ENCODE measurements at regions not wholly inside any gene's neighbourhood (a gene's known extent, or its start where the extent isn't known, plus 50 kb on each side); places are given as distances from the start of the nearest gene placed in this dataset.
"Not testable (repeated sequence)": the region's sequence is repeated elsewhere in the genome, so short reads cannot be mapped to it uniquely, and the experiment has no call there.

GRCh38 chr2:51368250-51368649 lies 336.3 kb upstream of the NRXN1 start:
- DNase-seq = no peak

- DNase-seq = no peak
Measured at GRCh38 chr2:51350100-51350499, 318.2 kb upstream of the NRXN1 start.

GRCh38 chr2:51344886-51345285 lies 313.0 kb upstream of the NRXN1 start:
- DNase-seq = no peak

- DNase-seq = no peak
Measured at GRCh38 chr2:51335087-51336058, 303.4 kb upstream of the NRXN1 start.

- DNase-seq = no peak
Measured at GRCh38 chr2:51329512-51329911, 297.6 kb upstream of the NRXN1 start.

GRCh38 chr2:51324051-51324450 lies 292.1 kb upstream of the NRXN1 start:
- DNase-seq = no peak

GRCh38 chr2:51322613-51323012 lies 290.7 kb upstream of the NRXN1 start:
- no peak for DNase-seq

GRCh38 chr2:51304311-51304710 lies 272.4 kb upstream of the NRXN1 start:
- no peak for DNase-seq

- no peak for DNase-seq
Measured at GRCh38 chr2:51301381-51301780, 269.4 kb upstream of the NRXN1 start.

- DNase-seq = no peak
Measured at GRCh38 chr2:51299370-51299769, 267.4 kb upstream of the NRXN1 start.

- no peak for DNase-seq
Measured at GRCh38 chr2:51297488-51297887, 265.6 kb upstream of the NRXN1 start.

GRCh38 chr2:51293566-51294200 lies 261.8 kb upstream of the NRXN1 start:
- no peak for DNase-seq

GRCh38 chr2:51291762-51292551 lies 260.0 kb upstream of the NRXN1 start:
- no peak for DNase-seq

GRCh38 chr2:51290725-51291124 lies 258.8 kb upstream of the NRXN1 start:
- DNase-seq = no peak

- no peak for DNase-seq
Measured at GRCh38 chr2:51289045-51289444, 257.1 kb upstream of the NRXN1 start.

- no peak for DNase-seq
Measured at GRCh38 chr2:51268191-51268590, 236.3 kb upstream of the NRXN1 start.

GRCh38 chr2:51265539-51265938 lies 233.6 kb upstream of the NRXN1 start:
- DNase-seq = no peak

- no peak for DNase-seq
Measured at GRCh38 chr2:51263951-51264350, 232.0 kb upstream of the NRXN1 start.

- DNase-seq = not testable (repeated sequence)
Measured at GRCh38 chr2:51263101-51263500, 231.2 kb upstream of the NRXN1 start.

GRCh38 chr2:51258301-51258700 lies 226.4 kb upstream of the NRXN1 start:
- DNase-seq = no peak

GRCh38 chr2:51256736-51257135 lies 224.8 kb upstream of the NRXN1 start:
- no peak for DNase-seq

GRCh38 chr2:51251356-51251755 lies 219.4 kb upstream of the NRXN1 start:
- DNase-seq = no peak

GRCh38 chr2:51247252-51247805 lies 215.4 kb upstream of the NRXN1 start:
- no peak for DNase-seq
